Astrocyte (in vitro differentiated cells and primary cell): ENCODE measurements at regions not wholly inside any gene's neighbourhood (a gene's known extent, or its start where the extent isn't known, plus 50 kb on each side); places are given as distances from the start of the nearest gene placed in this dataset.
"Not testable (repeated sequence)": the region's sequence is repeated elsewhere in the genome, so short reads cannot be mapped to it uniquely, and the experiment has no call there.

Experiments used
- DNase-seq: peaks from one replicate; pipeline ENCODE4 v3.0.0-alpha.2; 2010; ENCODE audit warnings: low read depth
- FAIRE-seq: peaks from 2 replicates; lab custom pipeline; 2011; peaks lifted over from hg19 to GRCh38; lab: Jason Lieb, UNC
- H2AFZ ChIP-seq: 2 replicates; pipeline ENCODE4 v1.6.0; 2012; ENCODE audit warnings: low read depth, low read length, inconsistent platforms
- H3K27ac ChIP-seq: 2 replicates; pipeline ENCODE4 v1.5.1; 2011; ENCODE audit warnings: low read depth, low read length, inconsistent platforms
- H3K27me3 ChIP-seq: 2 replicates; pipeline ENCODE4 v1.6.0; 2011; ENCODE audit warnings: low read length, inconsistent platforms; ENCODE audit not compliant: insufficient read depth
- H3K36me3 ChIP-seq: 2 replicates; pipeline ENCODE4 v1.5.1; 2011; ENCODE audit warnings: low read length, inconsistent platforms; ENCODE audit not compliant: insufficient read depth
- H3K4me1 ChIP-seq: 2 replicates; pipeline ENCODE4 v1.5.1; 2011; ENCODE audit warnings: low read length, inconsistent platforms; ENCODE audit not compliant: insufficient read depth
- H3K4me2 ChIP-seq: 2 replicates; pipeline ENCODE4 v1.6.0; 2012; ENCODE audit warnings: low read length, inconsistent platforms
- H3K4me3 ChIP-seq: 2 replicates; pipeline ENCODE4 v1.5.1; 2011; ENCODE audit warnings: low read depth, mild to moderate bottlenecking, low read length, inconsistent platforms; ENCODE audit not compliant: insufficient read depth
- H3K79me2 ChIP-seq: 2 replicates; pipeline ENCODE4 v1.6.0; 2012; ENCODE audit warnings: mild to moderate bottlenecking, low read length, inconsistent platforms; ENCODE audit not compliant: insufficient read depth
- H3K9ac ChIP-seq: 2 replicates; pipeline ENCODE4 v1.6.0; 2012; ENCODE audit warnings: mild to moderate bottlenecking, low read length, inconsistent platforms
- H3K9me3 ChIP-seq: 2 replicates; pipeline ENCODE4 v1.5.1; 2012; ENCODE audit warnings: low read depth, mild to moderate bottlenecking, low read length, inconsistent platforms; ENCODE audit not compliant: insufficient read depth
- H4K20me1 ChIP-seq: 2 replicates; pipeline ENCODE4 v1.6.0; 2012; ENCODE audit warnings: low read length, inconsistent platforms; ENCODE audit not compliant: insufficient read depth
- H3K27ac Mint-ChIP-seq: one replicate; pipeline ENCODE4 v1.8.0; 2021; ENCODE audit warnings: mild to moderate bottlenecking, mixed read lengths; ENCODE audit not compliant: unreplicated experiment
- H3K27me3 Mint-ChIP-seq: one replicate; pipeline ENCODE4 v1.8.0; 2021; ENCODE audit warnings: low read depth, mixed read lengths; ENCODE audit not compliant: unreplicated experiment
- H3K36me3 Mint-ChIP-seq: one replicate; pipeline ENCODE4 v1.8.0; 2021; ENCODE audit warnings: low read depth, mixed read lengths; ENCODE audit not compliant: unreplicated experiment
- H3K4me1 Mint-ChIP-seq: one replicate; pipeline ENCODE4 v1.8.0; 2021; ENCODE audit warnings: low read depth, mixed read lengths; ENCODE audit not compliant: unreplicated experiment
- H3K4me3 Mint-ChIP-seq: one replicate; pipeline ENCODE4 v1.8.0; 2021; ENCODE audit warnings: mild to moderate bottlenecking, moderate library complexity, mixed read lengths; ENCODE audit not compliant: unreplicated experiment
- H3K9me3 Mint-ChIP-seq: one replicate; pipeline ENCODE4 v1.8.0; 2021; ENCODE audit warnings: mild to moderate bottlenecking, mixed read lengths; ENCODE audit not compliant: unreplicated experiment
- EZH2 ChIP-seq: IDR thresholded peaks from 2 replicates; pipeline ENCODE4 v1.6.1; 2012; ENCODE audit warnings: mild to moderate bottlenecking, low read length, inconsistent platforms; ENCODE audit not compliant: insufficient read depth
- TF ChIP-seq, protein P1 (sequence below): IDR thresholded peaks from 2 replicates; pipeline ENCODE4 v1.5.1; 2011; ENCODE audit warnings: low read depth, mild to moderate bottlenecking, inconsistent platforms, low read length, moderate library complexity; ENCODE audit not compliant: insufficient read depth

DNA sequence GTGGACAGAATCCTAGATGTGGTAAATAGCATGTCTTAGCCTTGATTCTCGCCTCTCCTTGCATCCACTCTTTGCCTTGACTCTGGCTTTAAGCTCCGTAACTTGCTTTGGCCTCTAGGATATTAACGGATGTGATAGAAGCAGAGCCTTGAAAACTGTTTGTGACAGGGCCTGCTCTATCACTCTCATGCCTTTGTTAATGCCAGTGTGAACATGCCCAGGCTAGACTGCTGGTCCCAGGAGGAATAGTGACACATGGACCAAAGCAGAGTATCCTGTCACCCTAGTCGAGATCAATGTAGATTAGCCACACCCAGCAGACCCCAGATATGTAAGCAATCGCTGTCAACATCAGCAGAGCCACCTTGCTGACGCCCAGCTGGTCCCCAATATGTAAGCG is 109.9 kb upstream of the C9orf72 start:
- no peaks in the 10 kb centered on the region for H3K27me3 ChIP-seq
- no peaks in the 10 kb centered on the region for H3K4me1 ChIP-seq
- FAIRE-seq (no peak), DNase-seq (no peak)
- H3K4me1 Mint-ChIP-seq = no peaks in the 10 kb centered on the region
- no peak overlapping the region for H2AFZ ChIP-seq
- H3K36me3 ChIP-seq = no peaks in the 10 kb centered on the region
- no peaks in the 10 kb centered on the region for H4K20me1 ChIP-seq
- no peak overlapping the region for H3K4me3 ChIP-seq
- no peak overlapping the region for H3K27ac ChIP-seq
- no peaks in the 10 kb centered on the region for H3K79me2 ChIP-seq
- H3K9ac ChIP-seq = no peak overlapping the region
- H3K27ac Mint-ChIP-seq = no peak overlapping the region
- H3K27me3 Mint-ChIP-seq = no peaks in the 10 kb centered on the region
- TF ChIP-seq, protein P1, sequence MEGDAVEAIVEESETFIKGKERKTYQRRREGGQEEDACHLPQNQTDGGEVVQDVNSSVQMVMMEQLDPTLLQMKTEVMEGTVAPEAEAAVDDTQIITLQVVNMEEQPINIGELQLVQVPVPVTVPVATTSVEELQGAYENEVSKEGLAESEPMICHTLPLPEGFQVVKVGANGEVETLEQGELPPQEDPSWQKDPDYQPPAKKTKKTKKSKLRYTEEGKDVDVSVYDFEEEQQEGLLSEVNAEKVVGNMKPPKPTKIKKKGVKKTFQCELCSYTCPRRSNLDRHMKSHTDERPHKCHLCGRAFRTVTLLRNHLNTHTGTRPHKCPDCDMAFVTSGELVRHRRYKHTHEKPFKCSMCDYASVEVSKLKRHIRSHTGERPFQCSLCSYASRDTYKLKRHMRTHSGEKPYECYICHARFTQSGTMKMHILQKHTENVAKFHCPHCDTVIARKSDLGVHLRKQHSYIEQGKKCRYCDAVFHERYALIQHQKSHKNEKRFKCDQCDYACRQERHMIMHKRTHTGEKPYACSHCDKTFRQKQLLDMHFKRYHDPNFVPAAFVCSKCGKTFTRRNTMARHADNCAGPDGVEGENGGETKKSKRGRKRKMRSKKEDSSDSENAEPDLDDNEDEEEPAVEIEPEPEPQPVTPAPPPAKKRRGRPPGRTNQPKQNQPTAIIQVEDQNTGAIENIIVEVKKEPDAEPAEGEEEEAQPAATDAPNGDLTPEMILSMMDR = no peak
- TF ChIP-seq EZH2 = no peak
- H3K4me2 ChIP-seq = no peak overlapping the region
- no peaks in the 10 kb centered on the region for H3K9me3 ChIP-seq
- no peaks in the 10 kb centered on the region for H3K9me3 Mint-ChIP-seq
- no peak overlapping the region for H3K4me3 Mint-ChIP-seq
- no peaks in the 10 kb centered on the region for H3K36me3 Mint-ChIP-seq

DNA sequence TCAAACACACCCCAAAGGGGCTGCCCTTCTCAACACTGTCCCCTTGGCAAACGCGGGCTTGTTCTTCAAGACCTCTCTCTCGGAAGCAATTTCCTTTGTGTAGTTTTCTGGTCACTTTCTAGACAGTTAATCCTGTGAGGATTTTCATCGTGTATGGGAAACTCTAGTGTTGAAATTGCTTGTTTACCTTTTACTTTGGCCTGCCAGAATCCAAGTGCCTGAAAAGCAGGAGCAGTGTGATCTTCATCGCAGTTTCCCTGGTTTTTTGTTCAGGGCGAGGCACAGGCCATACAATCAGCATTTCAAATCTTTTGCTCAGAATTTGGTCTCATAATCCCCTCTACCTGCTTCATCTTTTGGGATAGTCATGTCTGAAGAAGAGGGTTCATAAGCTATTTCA is 115.7 kb upstream of the C9orf72 start:
- H3K4me2 ChIP-seq = no peak overlapping the region
- Mint-ChIP-seq H3K9me3 (no peaks in the 10 kb centered on the region), H3K4me1 (no peaks in the 10 kb centered on the region), H3K27me3 (no peaks in the 10 kb centered on the region), H3K27ac (no peak overlapping the region), H3K4me3 (no peak overlapping the region), H3K36me3 (no peaks in the 10 kb centered on the region)
- no peaks in the 10 kb centered on the region for H3K27me3 ChIP-seq
- no peak overlapping the region for H3K4me3 ChIP-seq
- no peaks in the 10 kb centered on the region for H3K36me3 ChIP-seq
- H3K9me3 ChIP-seq = no peaks in the 10 kb centered on the region
- H3K27ac ChIP-seq = no peak overlapping the region
- TF ChIP-seq, protein P1 = no peak
- no peak for TF ChIP-seq EZH2
- H3K79me2 ChIP-seq = no peaks in the 10 kb centered on the region
- no peaks in the 10 kb centered on the region for H3K4me1 ChIP-seq
- no peak for FAIRE-seq
- H3K9ac ChIP-seq = no peak overlapping the region
- no peak for DNase-seq
- no peaks in the 10 kb centered on the region for H4K20me1 ChIP-seq
- no peak overlapping the region for H2AFZ ChIP-seq

DNA sequence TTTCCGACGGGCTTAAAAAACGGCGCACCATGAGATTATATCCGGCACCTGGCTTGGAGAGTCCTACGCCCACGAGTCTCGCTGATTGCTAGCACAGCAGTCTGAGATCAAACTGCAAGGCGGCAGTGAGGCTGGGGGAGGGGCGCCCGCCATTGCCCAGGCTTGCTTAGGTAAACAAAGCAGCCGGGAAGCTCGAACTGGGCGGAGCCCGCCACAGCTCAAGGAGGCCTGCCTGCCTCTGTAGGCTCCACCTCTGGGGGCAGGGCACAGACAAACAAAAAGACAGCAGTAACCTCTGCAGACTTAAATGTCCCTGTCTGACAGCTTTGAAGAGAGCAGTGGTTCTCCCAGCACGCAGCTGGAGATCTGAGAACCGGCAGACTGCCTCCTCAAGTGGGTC is 117.5 kb upstream of the C9orf72 start:
- not testable (repeated sequence) for H3K27me3 Mint-ChIP-seq, FAIRE-seq

More for the DNA sequence above, 117.5 kb upstream of the C9orf72 start:
- not testable (repeated sequence) for H3K4me3 Mint-ChIP-seq, H2AFZ ChIP-seq, H3K27me3 ChIP-seq, H3K4me1 Mint-ChIP-seq, H3K9ac ChIP-seq, H3K36me3 ChIP-seq, H3K9me3 Mint-ChIP-seq, H3K4me1 ChIP-seq, H3K4me3 ChIP-seq, H3K27ac ChIP-seq, H3K4me2 ChIP-seq, H4K20me1 ChIP-seq, DNase-seq, H3K9me3 ChIP-seq, H3K27ac Mint-ChIP-seq, H3K36me3 Mint-ChIP-seq, H3K79me2 ChIP-seq
